IPS DF 4.7 (cell line): ENCODE measurements at regions not wholly inside any gene's neighbourhood (a gene's known extent, or its start where the extent isn't known, plus 50 kb on each side); places are given as distances from the start of the nearest gene placed in this dataset.
"Not testable (repeated sequence)": the region's sequence is repeated elsewhere in the genome, so short reads cannot be mapped to it uniquely, and the experiment has no call there.

Experiments
- DNase-seq: peaks from one replicate; pipeline ENCODE4 v3.0.0-alpha.2; 2013; ENCODE audit warnings: low spot score; ENCODE audit errors: extremely low read depth

DNA sequence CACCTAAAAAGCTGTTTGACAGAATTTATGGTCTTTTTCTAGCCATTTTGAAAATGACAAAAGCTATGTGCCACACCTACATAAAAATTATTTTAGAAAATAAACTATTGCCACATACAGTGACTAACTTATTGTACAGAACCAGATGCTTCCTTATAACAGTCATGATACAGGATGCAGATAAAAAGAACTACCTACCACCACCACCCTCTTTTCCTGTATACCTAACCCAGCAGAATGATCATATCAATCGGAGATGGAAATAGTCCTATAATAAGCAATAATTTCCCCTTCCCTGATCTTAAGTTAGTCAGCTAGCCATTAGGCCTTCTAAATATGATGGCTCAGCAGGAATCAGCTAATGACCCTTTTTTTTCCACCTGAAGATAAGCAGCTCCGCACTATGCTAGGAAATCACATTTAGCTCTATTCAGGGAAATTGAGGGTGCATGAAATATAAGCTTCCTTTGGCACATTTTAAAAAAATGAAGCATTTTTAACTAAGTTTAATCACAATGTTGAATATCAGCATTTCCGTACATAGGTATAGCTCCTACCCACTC is 155.5 kb upstream of the SETMAR start:
- no peak for DNase-seq

DNA sequence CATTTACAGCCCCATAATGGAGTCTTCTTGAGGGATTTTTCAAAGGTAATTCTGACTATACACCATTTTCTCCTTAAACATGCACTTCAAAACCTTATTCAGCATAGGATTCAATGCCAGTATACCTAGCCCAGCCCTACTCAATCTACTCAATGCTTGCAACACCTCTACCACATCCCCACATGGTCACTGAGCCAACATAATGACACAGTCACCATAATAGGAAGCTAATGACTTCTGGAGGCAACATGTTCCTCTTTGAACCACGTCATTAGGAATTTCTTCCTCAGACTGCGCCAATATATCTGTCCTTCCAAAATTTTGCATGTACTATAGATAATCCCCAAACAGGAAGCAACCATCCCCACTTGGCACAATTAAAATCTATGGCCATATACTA is 153.9 kb upstream of the SETMAR start:
- DNase-seq, result no peak

DNA sequence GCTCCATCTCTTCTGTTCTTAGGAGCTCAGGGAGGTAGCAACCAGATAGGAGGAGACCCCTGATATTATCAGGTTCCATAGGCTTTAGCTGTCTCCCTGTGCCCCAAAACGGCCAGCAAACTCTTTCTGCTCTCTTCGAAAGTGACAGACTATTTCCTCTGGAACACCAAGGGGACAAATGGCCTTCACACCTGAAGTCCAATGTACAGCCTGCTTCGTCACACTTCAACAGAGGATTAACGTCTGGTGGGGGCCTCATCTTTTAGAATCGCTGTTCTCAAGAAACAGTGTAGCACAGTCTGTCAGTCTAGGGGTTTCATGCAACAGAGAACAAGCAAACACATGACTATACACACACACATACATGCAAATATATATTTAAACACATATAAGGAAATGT is 152.4 kb upstream of the SETMAR start:
- DNase-seq, result no peak

DNA sequence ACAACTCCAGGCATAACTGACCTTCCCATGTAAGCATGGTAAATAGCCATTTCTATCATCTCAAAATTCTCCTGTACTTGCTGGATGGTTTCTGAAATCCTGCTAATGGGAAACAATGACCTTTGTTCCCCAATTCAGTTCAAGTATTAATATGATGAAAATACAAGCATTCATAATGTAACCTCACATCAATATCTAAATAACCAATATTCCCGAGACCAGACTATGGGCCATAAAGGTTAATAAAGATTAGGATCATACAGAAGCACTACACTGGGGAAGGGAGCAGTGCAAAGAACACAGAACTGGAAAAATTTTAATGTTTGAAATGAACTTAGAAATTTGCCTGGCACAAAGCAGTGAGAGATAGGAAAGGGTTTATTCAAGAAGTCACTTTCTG is 151.3 kb upstream of the SETMAR start:
- DNase-seq, result no peak

DNA sequence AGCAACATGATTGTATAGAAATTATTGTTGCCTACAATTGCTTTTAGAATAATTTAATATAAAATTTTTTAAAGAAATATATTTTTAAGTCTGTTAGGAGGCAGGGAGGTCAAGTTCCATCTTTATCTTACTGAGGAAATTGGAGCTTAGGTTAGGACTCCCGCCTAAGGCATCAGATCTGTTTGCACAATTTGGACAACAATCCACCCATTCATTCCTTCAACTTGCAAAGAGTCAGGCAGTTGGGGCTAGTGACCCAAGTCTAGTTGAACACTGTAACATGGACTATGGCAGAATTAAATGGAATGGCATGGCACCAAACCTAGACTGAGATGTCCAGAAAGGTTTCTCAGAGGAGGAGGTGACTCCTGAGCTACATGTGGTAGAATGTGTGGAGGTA is 149.4 kb upstream of the SETMAR start:
- no peak for DNase-seq

DNA sequence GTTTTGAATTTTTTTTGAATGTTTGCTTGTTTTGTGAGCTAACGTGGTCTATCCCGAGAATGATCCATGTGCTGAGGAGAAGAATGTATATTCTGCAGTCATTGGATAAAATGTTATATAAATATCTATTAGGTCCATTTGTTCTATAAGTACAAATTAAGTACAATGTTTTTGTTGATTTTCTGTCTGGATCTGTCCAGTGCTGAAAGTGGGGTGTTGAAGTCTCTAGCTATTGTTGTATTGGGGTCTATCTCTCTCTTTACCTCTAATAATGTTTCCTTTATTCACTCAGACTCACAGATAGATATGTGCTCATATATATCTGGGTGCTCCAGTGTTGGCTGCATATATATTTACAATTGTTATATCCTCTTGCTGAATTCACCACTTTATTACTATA is 144.8 kb upstream of the SETMAR start:
- DNase-seq, result no peak

DNA sequence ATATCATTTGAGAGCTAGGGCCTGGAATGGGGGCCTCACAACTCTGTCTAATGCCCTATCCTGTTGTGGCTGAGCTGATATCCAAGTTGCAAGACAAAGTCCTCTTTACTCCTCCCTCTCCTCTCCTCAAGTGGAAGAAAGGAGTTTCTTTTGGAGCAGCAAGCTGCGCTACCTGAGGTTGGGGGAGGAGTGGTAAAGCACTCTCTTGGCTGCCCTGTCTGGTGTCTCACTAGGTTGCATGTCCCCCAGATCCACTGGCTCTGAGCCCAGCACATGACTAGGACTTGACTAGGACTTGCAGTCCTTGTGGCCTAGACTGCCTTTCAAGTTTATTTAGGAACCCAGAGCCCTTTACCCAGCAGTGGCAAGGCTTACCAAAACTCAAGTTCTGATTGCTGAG is 141.1 kb upstream of the SETMAR start:
- DNase-seq, result no peak

DNA sequence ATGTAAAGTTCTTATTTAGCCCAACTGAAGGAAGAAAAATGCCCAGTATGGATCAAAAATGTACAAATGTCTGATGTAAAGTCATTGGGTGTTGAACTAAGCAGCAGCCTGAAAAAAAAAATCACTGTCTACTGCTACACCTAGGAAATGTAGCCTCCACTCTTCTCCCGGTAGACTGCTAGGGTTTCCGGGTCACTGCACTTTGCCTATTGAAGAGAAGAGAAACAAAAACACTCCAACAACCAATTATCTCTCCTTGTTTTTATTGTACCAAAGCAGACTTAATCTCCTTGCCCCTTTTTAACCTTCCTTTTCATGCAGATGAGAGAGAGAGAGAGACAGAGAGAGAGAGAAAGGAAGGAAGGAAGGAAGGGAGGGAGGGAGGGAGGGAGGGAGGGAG is 140.2 kb upstream of the SETMAR start:
- no peak for DNase-seq

DNA sequence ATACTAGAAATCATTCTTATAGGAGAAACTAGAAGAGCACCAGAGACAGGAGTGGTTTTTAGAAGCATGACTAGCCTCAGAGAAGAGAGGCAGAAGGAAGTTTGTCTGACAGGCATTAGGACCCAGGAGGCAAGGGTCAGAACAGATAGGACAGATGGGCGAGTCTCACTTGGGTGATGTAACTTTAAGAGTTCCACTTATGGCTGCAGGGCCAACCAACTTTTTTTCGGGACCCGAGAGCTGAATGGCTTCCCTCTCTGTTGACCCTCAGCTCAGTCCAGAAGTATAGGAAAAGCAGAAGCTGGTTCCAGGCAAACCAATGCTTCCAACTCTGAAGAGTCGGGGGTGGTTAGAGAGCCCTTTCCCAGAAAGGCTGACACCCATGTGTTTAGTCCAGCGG is 136.6 kb upstream of the SETMAR start:
- no peak for DNase-seq

DNA sequence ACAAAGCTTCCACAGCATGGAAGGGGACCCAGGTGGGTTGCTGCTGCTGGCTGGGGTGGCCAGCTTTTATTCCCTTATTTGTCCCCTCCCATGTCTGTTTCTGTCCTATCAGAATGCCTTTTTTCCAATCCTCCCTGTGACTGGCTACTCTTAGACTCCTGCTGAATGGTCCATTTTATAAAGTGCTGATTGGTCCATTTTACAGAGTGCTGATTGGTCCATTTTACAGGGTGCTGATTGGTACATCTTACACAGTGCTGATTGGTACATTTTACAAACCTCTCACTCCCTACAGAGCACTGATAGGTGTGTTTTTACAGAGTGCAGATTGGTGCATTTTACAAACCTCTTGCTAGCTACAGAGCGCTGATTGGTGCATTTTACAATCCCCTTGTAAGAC is 135.9 kb upstream of the SETMAR start:
- DNase-seq, result not testable (repeated sequence)

DNA sequence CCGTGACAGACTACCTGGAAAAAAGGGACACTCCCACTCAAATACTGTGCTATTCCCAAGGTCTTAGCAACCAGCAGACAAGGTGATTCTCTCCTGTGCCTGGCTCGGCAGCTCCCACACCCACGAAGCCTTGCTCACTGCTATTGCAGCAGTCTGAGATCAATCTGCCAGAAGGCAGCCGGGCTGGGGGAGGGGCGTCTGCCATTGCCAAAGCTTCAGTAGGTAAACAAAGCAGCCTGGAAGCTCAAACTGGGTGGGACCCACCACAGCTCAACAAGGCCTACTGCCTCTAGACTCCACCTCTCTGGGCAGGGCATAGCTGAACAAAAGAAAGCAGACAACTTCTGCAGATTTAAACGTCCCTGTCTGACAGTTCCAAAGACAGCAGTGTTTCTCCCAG is 128.4 kb upstream of the SETMAR start:
- no peak for DNase-seq

DNA sequence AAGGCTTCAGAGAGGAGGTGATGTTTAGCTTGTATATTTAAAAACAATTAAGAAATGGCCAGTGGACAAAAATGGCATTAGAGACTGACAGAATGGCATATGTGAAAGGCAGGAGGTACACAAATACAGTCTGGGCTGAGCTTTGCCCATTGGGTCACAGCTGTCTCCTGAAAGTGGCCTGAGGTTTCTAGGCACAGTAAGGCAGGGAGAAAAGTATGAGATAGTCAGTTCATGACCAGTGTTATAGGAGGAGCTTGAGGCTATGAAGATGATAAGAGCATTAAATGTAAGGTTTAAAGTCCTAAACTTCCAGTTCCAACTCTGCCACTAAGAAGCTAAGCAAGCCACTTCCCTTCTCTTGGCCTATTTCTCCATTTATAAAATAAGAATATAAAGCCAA is 111.2 kb upstream of the SETMAR start:
- no peak for DNase-seq

DNA sequence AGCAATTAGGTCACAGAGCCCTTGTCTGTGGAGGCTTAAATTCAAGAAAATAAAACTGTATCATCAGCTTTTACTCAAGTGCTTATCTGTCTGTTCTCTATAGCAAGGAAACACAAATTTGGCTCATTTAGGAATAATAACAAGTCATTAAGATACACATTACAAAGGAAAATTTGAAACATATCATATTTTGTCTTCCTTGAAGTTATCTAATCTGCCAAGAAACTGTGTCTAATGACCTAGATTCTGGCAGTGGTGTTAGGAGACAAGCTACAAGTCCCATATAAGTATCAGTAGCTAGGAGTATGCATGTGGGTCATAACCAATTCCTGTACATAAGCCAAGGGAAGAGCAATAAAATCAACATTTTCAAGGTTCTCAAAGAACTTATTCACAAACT is 108.2 kb upstream of the SETMAR start:
- no peak for DNase-seq

DNA sequence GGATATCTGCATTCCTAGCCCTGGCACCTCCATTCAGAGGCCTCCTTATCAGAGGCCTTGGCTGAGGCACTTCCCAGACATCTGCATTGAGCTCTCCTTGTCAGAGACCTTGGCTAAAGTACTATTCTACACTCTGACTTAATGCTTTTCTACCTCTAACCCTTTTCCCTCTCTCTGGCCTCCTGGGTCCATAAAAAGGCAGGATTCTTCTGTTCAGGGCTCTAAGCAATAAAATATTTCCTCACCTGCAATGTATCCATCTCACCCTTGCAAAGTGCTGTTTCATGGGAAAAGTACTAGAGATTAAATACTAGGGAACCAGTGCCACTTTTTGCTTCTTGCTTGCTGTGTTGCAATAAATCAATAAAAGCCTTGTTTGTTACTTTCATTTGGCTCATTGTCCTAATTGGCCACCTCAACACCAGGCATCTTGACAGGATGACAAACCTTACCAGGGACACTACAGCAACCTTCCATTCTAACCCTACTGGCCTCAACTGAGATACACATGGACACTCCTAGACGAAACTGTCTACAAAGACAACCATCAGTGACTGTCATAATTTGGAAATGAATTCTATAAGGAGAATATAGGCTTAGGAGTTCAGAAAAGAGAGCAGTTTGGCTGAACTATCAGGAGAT is 106.5 kb upstream of the SETMAR start:
- no peak for DNase-seq

DNA sequence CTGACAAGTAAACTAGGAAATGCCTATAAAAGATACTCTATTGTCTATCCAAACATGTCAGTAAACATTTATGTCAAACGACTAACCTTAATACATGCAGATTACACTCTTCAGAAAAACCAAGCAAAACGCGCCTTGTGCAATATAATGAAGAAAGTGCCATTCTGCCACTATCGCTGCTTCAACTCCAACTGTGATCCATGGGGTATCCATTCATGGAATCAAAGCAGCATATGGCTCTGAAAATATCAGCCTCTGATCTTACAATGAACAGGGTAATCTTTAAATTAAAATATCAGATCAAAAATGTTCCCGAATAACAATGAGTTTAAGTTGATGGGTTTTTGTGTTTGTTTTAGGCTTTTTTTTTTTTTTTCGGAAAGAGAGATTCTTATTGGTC is 105.5 kb upstream of the SETMAR start:
- no peak for DNase-seq

DNA sequence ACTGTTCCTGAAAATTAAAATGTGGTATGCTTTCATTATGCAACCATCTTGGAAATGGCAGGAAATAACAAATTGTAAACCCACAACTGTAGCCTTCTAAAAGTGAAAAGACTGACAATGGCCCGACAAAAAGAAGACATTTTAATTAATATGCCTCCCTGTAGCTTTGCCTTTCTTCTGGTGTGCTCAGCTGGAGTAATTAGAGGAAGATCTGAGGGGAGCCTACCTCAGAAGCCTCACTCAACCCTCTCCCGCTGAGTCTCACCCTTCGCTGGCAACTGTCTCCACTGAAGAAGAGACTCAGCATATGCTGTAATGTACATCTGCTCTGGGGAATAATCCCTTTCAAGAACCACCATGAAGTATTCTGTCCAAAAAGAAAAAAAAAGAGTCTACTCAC is 104.7 kb upstream of the SETMAR start:
- DNase-seq, result no peak

DNA sequence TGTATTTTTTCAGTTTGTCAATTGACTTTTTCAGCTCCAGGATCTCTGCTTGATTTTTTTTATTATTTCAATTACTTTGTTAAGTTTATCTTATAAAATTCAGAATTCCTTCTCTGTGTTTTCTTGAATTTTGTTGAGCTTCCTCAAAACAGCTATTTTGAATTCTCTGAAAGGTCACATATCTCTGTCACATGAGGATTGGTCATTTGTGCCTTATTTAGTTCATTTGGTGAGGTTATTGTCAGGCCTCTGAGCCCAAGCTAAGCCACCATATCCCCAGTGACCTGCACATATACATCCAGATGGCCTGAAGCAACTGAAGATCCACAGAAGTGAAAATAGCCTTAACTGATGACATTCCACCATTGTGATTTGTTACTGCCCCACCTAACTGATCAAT is 98.4 kb upstream of the SETMAR start:
- not testable (repeated sequence) for DNase-seq

DNA sequence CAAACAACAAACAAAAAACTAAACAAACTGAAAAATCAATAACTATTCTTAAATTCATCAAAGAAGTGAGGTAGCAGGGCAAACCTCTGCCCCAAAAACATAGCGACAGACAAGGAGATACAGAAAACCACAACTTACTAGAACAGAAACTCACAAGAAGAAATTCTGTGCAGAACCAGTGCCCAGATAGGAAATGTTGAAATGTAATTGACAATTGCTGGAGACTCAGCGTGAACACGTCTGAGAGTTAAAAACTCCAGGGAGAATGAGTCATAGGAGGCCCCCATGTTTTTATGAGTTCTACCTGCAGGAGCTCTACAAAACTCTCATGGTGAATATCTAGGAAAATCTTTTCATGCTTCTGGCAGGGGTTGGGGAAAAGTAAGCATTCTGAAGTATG is 95.5 kb upstream of the SETMAR start:
- no peak for DNase-seq

DNA sequence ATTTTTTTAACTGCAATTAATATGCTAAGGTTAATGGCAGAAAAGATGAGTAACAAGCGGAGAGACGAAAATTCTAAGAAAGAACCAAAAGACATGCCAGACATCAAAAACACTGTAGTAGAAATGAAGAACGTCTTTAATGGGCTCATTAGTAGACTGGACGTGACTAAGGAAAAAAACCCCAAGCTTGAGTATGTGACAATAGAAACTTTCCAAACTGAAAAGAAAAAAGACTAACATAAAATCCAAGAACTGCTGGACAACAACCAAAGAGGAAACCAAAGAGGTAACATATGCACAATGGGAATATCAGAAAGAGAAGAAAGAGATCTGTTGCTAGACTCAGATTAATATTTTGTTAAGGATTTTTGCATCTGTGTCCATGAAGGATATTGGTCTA is 94.6 kb upstream of the SETMAR start:
- DNase-seq, result no peak

DNA sequence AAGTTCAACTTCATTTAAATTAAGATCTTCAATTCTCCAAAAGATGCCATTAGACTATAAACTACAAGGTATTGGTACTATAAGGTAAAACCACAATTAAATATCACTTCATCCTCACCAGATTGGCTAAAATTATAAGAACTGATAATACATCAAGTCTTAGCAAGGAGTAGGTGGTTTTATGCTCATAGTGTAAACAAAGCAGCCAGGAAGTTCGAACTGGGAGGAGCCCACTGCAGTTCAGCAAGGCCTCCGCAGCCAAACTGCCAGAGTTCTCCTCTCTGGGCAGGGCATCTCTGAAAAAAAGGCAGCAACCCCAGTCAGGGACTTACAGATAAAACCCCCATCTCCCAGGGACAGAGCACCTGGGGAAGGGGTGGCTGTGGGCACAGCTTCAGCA is 91.6 kb upstream of the SETMAR start:
- no peak for DNase-seq

DNA sequence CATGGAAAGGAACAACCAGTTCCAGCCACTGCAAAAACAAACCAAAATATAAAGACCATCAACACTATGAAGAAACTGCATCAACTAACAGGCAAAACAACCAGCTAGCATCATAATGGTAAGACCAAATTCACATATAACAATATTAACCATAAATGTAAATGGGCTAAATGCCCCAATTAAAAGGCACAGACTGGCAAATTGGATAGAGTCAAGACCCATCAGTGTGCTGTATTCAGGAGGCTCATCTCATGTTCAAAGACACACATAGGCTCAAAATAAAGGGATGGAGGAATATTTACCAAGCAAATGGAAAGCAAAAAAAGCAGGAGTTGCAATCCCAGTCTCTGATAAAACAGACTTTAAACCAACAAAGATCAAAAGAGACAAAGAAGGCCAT is 89.7 kb upstream of the SETMAR start:
- DNase-seq, result not testable (repeated sequence)

DNA sequence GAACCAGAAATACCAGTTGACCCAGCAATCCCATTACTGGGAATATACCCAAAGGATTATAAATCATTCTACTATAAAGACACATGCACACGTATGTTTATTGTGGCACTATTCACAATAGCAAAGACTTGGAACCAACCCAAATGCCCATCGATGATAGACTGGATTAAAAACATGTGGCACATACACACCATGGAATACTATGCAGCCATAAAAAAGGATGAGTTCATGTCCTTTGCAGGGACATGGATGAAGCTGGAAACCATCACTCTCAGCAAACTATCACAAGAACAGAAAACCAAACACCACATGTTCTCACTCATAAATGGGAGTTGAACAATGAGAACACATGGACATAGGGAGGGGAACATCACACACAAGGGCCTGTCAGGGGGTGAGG is 86.2 kb upstream of the SETMAR start:
- DNase-seq, result not testable (repeated sequence)

DNA sequence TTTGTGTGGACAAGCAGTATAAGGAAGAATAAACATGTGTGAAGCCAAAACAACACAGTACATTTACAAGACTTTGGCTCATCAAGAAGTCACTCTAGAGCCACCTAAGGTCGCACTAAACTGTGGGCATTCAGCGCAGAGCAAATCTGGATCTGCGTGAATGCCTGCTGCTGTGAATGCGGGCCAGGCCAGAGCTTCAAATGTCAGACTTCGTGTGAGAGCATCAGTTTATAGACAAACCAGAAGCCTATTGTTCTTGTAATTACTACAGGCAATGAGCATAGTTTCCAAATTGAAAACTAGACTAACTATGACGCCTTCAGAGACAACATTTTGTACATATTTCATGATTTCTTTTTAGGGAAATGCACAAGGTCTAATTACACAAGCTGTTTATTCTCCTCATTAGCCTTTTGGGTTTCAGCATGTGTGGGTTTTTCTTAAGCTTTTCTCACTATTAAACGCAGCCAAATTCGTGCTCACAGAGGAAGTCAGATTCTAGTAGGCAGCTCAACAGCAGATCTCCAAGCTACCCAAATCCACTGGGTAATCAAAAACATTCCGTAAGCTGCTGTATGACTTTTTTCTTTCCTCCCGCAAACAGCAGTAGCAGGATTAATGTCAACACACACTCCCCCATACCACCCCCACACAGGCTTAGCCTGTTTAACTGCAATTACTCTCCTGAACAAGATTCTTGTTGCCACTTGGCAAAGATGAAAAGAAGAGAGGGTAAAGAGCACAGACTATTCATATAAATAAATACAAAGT is 84.5 kb upstream of the SETMAR start:
- no peak for DNase-seq
